A673 (cell line): ENCODE measurements at regions not wholly inside any gene's neighbourhood (a gene's known extent, or its start where the extent isn't known, plus 50 kb on each side); places are given as distances from the start of the nearest gene placed in this dataset.

Experiments used
- BruUV-seq: library from RNA; stranded (reverse); fragments of 400-500 nt; replicated peaks from 2 replicates; lab custom pipeline; 2021; lab: Mats Ljungman, UMichigan
- CTCF ChIA-PET: fragments of 300-600 bp; sonication (Branson Sonifier 250); formaldehyde crosslinking; loops from one replicate; lab custom pipeline; 2022; ENCODE audit warnings: antibody characterized with exemption; lab: Charles Lee
- POLR2A ChIA-PET: fragments of 300-600 bp; sonication (Branson Sonifier 250); formaldehyde crosslinking; loops from one replicate; lab custom pipeline; 2022; ENCODE audit warnings: antibody characterized with exemption; ENCODE audit not compliant: low non-redundant PET; lab: Charles Lee
- DNase-seq: peaks from one replicate; pipeline ENCODE4 v3.0.0-alpha.2; 2015; ENCODE audit warnings: low spot score
- H3K27ac ChIP-seq: fragments of 200-600 bp; sonication (generic); 2 replicates; pipeline ENCODE4 v1.5.1; 2016; ENCODE audit warnings: mixed run types, low read depth, mild to moderate bottlenecking, mixed read lengths, antibody characterized with exemption, low read length; ENCODE audit not compliant: poor library complexity, severe bottlenecking
- H3K27me3 ChIP-seq: fragments of 200-600 bp; sonication (generic); replicated peaks from 2 replicates; pipeline ENCODE4 v1.6.1; 2017; ENCODE audit warnings: mixed run types, low read depth, mild to moderate bottlenecking, mixed read lengths, antibody characterized with exemption, low read length; ENCODE audit not compliant: insufficient read depth, poor library complexity
- H3K36me3 ChIP-seq: fragments of 200-600 bp; sonication (generic); 2 replicates; pipeline ENCODE4 v1.6.1; 2016; ENCODE audit warnings: mixed run types, mild to moderate bottlenecking, mixed read lengths, antibody characterized with exemption, low read length; ENCODE audit not compliant: insufficient read depth, poor library complexity, severe bottlenecking
- H3K4me1 ChIP-seq: fragments of 200-600 bp; sonication (generic); 2 replicates; pipeline ENCODE4 v1.6.1; 2017; ENCODE audit warnings: mixed run types, mild to moderate bottlenecking, mixed read lengths, antibody characterized with exemption, low read length; ENCODE audit not compliant: insufficient read depth, poor library complexity, severe bottlenecking
- H3K4me3 ChIP-seq: fragments of 200-600 bp; sonication (generic); 2 replicates; pipeline ENCODE4 v1.5.1; 2016; ENCODE audit warnings: low read depth, mixed run types, mild to moderate bottlenecking, mixed read lengths, low read length; ENCODE audit not compliant: poor library complexity, severe bottlenecking
- H3K9me3 ChIP-seq: fragments of 200-600 bp; sonication (generic); 2 replicates; pipeline ENCODE4 v1.6.1; 2016; ENCODE audit warnings: mixed run types, low read depth, mild to moderate bottlenecking, mixed read lengths, antibody characterized with exemption, low read length; ENCODE audit not compliant: poor library complexity, severe bottlenecking
- CTCF ChIP-seq: fragments of 300-800, 200-600 bp; sonication (generic); conservative IDR thresholded peaks from 2 replicates; pipeline ENCODE4 v1.5.1; 2017; ENCODE audit warnings: low read depth, mild to moderate bottlenecking, antibody characterized with exemption, low read length, moderate library complexity, mixed read lengths
- EZH2 ChIP-seq: fragments of 200-600 bp; sonication (generic); IDR thresholded peaks from 2 replicates; pipeline ENCODE4 v1.6.1; 2017; ENCODE audit warnings: borderline replicate concordance, low read depth, mild to moderate bottlenecking, mixed read lengths, antibody characterized with exemption, low read length; ENCODE audit not compliant: poor library complexity, severe bottlenecking
- intact Hi-C: fragments of 100-400 bp; cut with micrococcal nuclease; formaldehyde crosslinking; loops from one replicate; pipeline ENCODE4 v1.10.0; 2022; ENCODE audit not compliant: unreplicated experiment

GRCh38 chr17:5642752-5643151, 58.4 kb upstream of the NLRP1 start:
- H3K27me3 ChIP-seq: peaks cover 33% of the 10 kb centered on the region
- H3K27ac ChIP-seq: no peak overlapping the region
- TF ChIP-seq CTCF (no peak), EZH2 (no peak)
- intact Hi-C loops: no loop called here
- H3K36me3 ChIP-seq: no peaks in the 10 kb centered on the region
- H3K4me3 ChIP-seq: no peak overlapping the region
- H3K9me3 ChIP-seq: no peaks in the 10 kb centered on the region
- BruUV-seq: no TSS peak
- ChIA-PET CTCF (no interaction called here), POLR2A (no interaction called here)
- no peak for DNase-seq
- no peaks in the 10 kb centered on the region for H3K4me1 ChIP-seq

- no peaks in the 10 kb centered on the region for H3K36me3 ChIP-seq
- H3K27me3 ChIP-seq: peaks cover 33% of the 10 kb centered on the region
- POLR2A ChIA-PET: no interaction called here
- H3K4me1 ChIP-seq: no peaks in the 10 kb centered on the region
- BruUV-seq: no TSS peak
- CTCF ChIA-PET: no interaction called here
- H3K9me3 ChIP-seq: no peaks in the 10 kb centered on the region
- intact Hi-C loops: no loop called here
- no peak for TF ChIP-seq EZH2
- no peak for TF ChIP-seq CTCF
- H3K4me3 ChIP-seq: no peak overlapping the region
- H3K27ac ChIP-seq: no peak overlapping the region
- no peak for DNase-seq
These were observed 59.8 kb upstream of the NLRP1 start for GRCh38 chr17:5644065-5644464.

DNA sequence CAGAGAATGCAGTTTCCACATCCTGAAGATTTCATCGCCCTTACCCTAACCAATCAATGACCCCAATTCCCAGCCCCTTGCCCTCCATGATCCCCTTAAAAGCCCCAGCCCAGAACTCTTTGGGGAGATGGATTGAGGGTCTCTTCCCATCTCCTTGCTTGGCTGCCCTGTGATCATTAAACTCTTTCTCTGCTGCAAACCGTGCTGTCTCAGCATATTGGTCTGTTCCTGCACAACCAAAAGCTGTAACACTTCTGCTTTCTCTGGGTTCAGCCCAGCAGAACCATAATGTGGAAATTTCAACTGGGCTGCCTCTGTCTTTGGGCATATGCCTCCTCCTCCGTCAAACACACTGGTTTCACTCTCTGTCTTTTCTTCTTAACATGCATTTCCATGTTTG, 67.0 kb upstream of the NLRP1 start:
- intact Hi-C loops: no loop called here
- Histone ChIP-seq H3K4me1 (no peaks in the 10 kb centered on the region), H3K36me3 (no peaks in the 10 kb centered on the region), H3K27me3 (peaks cover 18% of the 10 kb centered on the region), H3K9me3 (no peaks in the 10 kb centered on the region), H3K4me3 (no peak overlapping the region), H3K27ac (no peak overlapping the region)
- ChIA-PET POLR2A (no interaction called here), CTCF (no interaction called here)
- BruUV-seq: no TSS peak
- DNase-seq: no peak
- TF ChIP-seq CTCF (no peak), EZH2 (no peak)
